ENCODE measurements at regions not wholly inside any gene's neighbourhood (a gene's known extent, or its start where the extent isn't known, plus 50 kb on each side); places are given as distances from the start of the nearest gene placed in this dataset.

DNA sequence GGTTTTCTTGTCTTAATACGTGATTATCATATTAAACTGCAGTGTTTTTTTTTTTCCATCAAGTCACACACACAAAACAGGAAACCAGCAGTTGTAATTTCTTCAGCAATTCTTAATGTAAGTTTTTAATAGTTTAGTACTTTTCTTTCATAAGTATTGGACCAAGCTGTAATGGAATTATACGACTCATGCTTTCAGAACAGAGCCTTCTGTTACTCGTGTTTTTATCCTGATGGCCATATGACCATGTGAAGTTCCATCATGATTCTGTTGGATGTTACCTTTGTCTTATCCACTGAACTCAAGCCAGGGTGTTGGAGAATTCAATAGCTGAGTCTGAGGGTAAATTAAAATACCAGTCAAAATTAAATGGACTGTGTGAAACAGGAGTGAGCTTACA is 72.0 kb upstream of the S1PR1 start (continued):
- no peak for TF ChIP-seq EZH2 (IDR thresholded peaks at IDR 0.05; ENCODE audit: low read depth, unreplicated experiment)
- TF ChIP-seq, protein P1, sequence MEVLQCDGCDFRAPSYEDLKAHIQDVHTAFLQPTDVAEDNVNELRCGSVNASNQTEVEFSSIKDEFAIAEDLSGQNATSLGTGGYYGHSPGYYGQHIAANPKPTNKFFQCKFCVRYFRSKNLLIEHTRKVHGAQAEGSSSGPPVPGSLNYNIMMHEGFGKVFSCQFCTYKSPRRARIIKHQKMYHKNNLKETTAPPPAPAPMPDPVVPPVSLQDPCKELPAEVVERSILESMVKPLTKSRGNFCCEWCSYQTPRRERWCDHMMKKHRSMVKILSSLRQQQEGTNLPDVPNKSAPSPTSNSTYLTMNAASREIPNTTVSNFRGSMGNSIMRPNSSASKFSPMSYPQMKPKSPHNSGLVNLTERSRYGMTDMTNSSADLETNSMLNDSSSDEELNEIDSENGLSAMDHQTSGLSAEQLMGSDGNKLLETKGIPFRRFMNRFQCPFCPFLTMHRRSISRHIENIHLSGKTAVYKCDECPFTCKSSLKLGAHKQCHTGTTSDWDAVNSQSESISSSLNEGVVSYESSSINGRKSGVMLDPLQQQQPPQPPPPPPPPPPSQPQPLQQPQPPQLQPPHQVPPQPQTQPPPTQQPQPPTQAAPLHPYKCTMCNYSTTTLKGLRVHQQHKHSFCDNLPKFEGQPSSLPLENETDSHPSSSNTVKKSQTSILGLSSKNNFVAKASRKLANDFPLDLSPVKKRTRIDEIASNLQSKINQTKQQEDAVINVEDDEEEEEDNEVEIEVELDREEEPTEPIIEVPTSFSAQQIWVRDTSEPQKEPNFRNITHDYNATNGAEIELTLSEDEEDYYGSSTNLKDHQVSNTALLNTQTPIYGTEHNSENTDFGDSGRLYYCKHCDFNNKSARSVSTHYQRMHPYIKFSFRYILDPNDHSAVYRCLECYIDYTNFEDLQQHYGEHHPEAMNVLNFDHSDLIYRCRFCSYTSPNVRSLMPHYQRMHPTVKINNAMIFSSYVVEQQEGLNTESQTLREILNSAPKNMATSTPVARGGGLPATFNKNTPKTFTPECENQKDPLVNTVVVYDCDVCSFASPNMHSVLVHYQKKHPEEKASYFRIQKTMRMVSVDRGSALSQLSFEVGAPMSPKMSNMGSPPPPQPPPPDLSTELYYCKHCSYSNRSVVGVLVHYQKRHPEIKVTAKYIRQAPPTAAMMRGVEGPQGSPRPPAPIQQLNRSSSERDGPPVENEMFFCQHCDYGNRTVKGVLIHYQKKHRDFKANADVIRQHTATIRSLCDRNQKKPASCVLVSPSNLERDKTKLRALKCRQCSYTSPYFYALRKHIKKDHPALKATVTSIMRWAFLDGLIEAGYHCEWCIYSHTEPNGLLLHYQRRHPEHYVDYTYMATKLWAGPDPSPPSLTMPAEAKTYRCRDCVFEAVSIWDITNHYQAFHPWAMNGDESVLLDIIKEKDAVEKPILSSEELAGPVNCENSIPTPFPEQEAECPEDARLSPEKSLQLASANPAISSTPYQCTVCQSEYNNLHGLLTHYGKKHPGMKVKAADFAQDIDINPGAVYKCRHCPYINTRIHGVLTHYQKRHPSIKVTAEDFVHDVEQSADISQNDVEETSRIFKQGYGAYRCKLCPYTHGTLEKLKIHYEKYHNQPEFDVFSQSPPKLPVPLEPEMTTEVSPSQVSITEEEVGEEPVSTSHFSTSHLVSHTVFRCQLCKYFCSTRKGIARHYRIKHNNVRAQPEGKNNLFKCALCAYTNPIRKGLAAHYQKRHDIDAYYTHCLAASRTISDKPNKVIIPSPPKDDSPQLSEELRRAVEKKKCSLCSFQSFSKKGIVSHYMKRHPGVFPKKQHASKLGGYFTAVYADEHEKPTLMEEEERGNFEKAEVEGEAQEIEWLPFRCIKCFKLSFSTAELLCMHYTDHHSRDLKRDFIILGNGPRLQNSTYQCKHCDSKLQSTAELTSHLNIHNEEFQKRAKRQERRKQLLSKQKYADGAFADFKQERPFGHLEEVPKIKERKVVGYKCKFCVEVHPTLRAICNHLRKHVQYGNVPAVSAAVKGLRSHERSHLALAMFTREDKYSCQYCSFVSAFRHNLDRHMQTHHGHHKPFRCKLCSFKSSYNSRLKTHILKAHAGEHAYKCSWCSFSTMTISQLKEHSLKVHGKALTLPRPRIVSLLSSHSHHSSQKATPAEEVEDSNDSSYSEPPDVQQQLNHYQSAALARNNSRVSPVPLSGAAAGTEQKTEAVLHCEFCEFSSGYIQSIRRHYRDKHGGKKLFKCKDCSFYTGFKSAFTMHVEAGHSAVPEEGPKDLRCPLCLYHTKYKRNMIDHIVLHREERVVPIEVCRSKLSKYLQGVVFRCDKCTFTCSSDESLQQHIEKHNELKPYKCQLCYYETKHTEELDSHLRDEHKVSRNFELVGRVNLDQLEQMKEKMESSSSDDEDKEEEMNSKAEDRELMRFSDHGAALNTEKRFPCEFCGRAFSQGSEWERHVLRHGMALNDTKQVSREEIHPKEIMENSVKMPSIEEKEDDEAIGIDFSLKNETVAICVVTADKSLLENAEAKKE (CRISPR knock-in tag; IDR thresholded peaks at IDR 0.05) = no peak
- TF ChIP-seq NANOG (IDR thresholded peaks at IDR 0.05; ENCODE audit: borderline replicate concordance) = no peak
- no peak for TF ChIP-seq JUNB (IDR thresholded peaks at IDR 0.05; ENCODE audit: unreplicated experiment)

DNA sequence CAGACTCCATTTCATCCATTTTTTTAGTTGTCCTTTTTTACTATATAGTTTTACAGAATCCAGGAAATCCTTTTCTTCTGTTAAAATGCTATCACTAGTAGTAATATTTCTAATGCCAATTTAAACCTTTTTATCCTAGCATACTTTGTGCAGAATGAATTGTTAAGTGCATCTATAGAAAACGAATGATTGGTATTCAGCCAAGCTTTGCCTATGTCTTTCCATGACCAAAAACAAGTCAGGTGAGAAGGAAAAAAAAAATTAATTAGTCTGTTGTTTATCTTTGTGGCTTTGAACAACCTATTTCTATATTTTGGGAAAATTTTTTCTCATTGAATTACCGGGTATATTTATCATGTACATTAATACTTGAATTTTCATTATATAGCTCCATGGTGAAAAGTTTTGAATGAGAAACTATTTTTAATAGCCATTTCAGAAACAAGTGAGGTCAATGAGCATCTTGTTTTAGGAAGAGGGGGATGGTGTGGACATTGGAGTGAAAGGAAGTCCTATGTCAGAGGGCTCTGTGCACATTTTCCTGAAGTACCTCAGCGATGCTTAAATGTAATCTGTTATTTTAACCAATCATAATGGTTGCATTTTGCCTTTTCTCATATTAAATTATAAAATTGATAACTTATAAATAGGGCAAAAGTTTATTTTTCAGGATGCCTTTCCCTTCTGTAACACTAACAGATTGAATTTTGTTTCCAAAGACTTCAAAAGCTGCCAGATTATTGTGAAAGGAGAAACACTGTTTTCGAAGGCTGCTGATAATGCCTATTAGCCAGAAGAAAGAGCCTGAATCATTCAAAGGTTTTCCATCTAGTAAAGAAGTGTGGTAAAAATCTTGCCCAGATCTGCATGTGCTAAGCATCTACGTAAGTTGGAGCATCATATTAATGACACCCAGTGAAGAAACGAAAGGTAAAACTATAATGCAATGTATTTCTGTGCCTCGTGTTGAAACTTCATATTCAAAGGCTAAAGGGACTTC is 73.8 kb upstream of the S1PR1 start:
- no peaks in the 10 kb centered on the region for H3K4me1 ChIP-seq (ENCODE audit: insufficient read depth)
- no peaks in the 10 kb centered on the region for H3K9me3 Mint-ChIP-seq
- no peak for DNase-seq (ENCODE audit: low spot score)

More for the DNA sequence above, 73.8 kb upstream of the S1PR1 start:
- no peak for ATAC-seq
- H3K27ac Mint-ChIP-seq = no peak overlapping the region
- Histone ChIP-seq H3K36me3 (ENCODE audit: insufficient read depth) (no peaks in the 10 kb centered on the region), H3K79me2 (replicated peaks; ENCODE audit: insufficient read depth) (no peaks in the 10 kb centered on the region), H3F3A (replicated peaks; ENCODE audit: low read depth) (no peaks in the 10 kb centered on the region), H3K27me3 (ENCODE audit: insufficient read depth) (no peaks in the 10 kb centered on the region), H3K9me2 (ENCODE audit: insufficient read depth) (no peaks in the 10 kb centered on the region), H2AFZ (no peak overlapping the region), H3K4me3 (no peak overlapping the region), H4K20me1 (replicated peaks; ENCODE audit: insufficient read depth) (no peaks in the 10 kb centered on the region), H3K27ac (ENCODE audit: low read depth) (no peak overlapping the region), H3K4me2 (no peak overlapping the region)
- H3K27me3 Mint-ChIP-seq (ENCODE audit: insufficient read depth, low read depth, poor library complexity) = peaks cover 2% of the 10 kb centered on the region
- no peak for TF ChIP-seq ZNF331 (CRISPR knock-in tag; IDR thresholded peaks at IDR 0.05; ENCODE audit: low read depth)
- TF ChIP-seq, protein P2, sequence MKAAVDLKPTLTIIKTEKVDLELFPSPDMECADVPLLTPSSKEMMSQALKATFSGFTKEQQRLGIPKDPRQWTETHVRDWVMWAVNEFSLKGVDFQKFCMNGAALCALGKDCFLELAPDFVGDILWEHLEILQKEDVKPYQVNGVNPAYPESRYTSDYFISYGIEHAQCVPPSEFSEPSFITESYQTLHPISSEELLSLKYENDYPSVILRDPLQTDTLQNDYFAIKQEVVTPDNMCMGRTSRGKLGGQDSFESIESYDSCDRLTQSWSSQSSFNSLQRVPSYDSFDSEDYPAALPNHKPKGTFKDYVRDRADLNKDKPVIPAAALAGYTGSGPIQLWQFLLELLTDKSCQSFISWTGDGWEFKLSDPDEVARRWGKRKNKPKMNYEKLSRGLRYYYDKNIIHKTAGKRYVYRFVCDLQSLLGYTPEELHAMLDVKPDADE (IDR thresholded peaks at IDR 0.05) = no peak
- TF ChIP-seq, protein P3, sequence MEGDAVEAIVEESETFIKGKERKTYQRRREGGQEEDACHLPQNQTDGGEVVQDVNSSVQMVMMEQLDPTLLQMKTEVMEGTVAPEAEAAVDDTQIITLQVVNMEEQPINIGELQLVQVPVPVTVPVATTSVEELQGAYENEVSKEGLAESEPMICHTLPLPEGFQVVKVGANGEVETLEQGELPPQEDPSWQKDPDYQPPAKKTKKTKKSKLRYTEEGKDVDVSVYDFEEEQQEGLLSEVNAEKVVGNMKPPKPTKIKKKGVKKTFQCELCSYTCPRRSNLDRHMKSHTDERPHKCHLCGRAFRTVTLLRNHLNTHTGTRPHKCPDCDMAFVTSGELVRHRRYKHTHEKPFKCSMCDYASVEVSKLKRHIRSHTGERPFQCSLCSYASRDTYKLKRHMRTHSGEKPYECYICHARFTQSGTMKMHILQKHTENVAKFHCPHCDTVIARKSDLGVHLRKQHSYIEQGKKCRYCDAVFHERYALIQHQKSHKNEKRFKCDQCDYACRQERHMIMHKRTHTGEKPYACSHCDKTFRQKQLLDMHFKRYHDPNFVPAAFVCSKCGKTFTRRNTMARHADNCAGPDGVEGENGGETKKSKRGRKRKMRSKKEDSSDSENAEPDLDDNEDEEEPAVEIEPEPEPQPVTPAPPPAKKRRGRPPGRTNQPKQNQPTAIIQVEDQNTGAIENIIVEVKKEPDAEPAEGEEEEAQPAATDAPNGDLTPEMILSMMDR (conservative IDR thresholded peaks at IDR 0.05; ENCODE audit: low read depth in 2 of 2) = no peak
- H3K4me3 Mint-ChIP-seq = no peak overlapping the region
- no peaks in the 10 kb centered on the region for H3K36me3 Mint-ChIP-seq (ENCODE audit: low read depth)
- peaks cover 9% of the 10 kb centered on the region for H3K4me1 Mint-ChIP-seq

Data from GM23338 (cell line).